ENCODE measurements at regions not wholly inside any gene's neighbourhood (a gene's known extent, or its start where the extent isn't known, plus 50 kb on each side); places are given as distances from the start of the nearest gene placed in this dataset.

DNA sequence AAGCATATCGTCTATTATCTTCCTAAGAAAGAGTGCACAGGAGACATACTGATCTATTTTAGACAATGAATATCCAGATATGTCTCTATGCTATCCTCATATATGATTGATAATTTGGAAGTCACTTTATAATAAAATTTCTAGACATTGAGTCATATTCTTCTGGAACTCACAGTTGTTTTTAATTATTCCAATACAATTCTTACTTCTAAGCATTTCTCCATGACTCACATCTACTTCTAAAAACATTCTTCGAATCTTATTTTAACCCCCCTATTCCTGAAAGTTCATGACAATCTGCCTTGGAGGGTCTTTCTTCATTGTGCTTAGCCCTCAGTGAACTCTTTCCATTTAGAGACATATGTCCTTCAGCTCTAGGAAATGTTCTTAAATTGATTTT lies 368.1 kb downstream of the MDFIC start:
- TF ChIP-seq, protein P1, sequence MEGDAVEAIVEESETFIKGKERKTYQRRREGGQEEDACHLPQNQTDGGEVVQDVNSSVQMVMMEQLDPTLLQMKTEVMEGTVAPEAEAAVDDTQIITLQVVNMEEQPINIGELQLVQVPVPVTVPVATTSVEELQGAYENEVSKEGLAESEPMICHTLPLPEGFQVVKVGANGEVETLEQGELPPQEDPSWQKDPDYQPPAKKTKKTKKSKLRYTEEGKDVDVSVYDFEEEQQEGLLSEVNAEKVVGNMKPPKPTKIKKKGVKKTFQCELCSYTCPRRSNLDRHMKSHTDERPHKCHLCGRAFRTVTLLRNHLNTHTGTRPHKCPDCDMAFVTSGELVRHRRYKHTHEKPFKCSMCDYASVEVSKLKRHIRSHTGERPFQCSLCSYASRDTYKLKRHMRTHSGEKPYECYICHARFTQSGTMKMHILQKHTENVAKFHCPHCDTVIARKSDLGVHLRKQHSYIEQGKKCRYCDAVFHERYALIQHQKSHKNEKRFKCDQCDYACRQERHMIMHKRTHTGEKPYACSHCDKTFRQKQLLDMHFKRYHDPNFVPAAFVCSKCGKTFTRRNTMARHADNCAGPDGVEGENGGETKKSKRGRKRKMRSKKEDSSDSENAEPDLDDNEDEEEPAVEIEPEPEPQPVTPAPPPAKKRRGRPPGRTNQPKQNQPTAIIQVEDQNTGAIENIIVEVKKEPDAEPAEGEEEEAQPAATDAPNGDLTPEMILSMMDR (conservative IDR thresholded peaks at IDR 0.05; ENCODE audit: low read depth in 2 of 2), result no peak
- no peak for TF ChIP-seq EZH2 (IDR thresholded peaks at IDR 0.05; ENCODE audit: low read depth, unreplicated experiment)
- TF ChIP-seq, protein P2, sequence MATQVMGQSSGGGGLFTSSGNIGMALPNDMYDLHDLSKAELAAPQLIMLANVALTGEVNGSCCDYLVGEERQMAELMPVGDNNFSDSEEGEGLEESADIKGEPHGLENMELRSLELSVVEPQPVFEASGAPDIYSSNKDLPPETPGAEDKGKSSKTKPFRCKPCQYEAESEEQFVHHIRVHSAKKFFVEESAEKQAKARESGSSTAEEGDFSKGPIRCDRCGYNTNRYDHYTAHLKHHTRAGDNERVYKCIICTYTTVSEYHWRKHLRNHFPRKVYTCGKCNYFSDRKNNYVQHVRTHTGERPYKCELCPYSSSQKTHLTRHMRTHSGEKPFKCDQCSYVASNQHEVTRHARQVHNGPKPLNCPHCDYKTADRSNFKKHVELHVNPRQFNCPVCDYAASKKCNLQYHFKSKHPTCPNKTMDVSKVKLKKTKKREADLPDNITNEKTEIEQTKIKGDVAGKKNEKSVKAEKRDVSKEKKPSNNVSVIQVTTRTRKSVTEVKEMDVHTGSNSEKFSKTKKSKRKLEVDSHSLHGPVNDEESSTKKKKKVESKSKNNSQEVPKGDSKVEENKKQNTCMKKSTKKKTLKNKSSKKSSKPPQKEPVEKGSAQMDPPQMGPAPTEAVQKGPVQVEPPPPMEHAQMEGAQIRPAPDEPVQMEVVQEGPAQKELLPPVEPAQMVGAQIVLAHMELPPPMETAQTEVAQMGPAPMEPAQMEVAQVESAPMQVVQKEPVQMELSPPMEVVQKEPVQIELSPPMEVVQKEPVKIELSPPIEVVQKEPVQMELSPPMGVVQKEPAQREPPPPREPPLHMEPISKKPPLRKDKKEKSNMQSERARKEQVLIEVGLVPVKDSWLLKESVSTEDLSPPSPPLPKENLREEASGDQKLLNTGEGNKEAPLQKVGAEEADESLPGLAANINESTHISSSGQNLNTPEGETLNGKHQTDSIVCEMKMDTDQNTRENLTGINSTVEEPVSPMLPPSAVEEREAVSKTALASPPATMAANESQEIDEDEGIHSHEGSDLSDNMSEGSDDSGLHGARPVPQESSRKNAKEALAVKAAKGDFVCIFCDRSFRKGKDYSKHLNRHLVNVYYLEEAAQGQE (IDR thresholded peaks at IDR 0.05; ENCODE audit: unreplicated experiment), result no peak
